ENCODE measurements at regions not wholly inside any gene's neighbourhood (a gene's known extent, or its start where the extent isn't known, plus 50 kb on each side); places are given as distances from the start of the nearest gene placed in this dataset.

DNA sequence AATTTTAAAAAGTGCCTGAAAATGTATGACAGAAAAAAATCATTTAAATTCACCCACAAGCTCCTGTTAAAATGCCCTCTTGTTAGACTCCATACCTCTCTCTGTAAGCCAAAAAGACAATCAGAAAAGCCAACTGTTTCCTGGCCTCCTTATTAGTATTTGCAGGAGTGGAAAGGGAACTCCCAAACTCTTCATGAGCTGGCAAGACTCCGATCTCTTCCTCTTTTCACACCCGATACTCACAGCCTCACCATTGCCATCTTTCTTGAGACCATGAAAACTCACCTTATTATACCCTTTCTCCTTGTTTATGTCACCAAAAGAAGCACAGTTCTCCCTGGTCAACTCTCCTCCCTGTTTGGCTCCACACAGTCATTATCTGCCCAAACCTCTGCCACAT is 197.8 kb downstream of the DMAC1 start:
- ChIA-PET CTCF (ENCODE audit: unreplicated experiment) (no interaction called here), POLR2A (interaction anchor here (0.6 kb wide), 1 partner anchor 1920 kb away, joined by 3 read pairs; no protein-coding TSS in a partner anchor)
- intact Hi-C loops (cut with micrococcal nuclease; ENCODE audit: unreplicated experiment), result no loop called here
- Histone ChIP-seq H3K4me3 (ENCODE audit: low read depth, low read length, poor library complexity, severe bottlenecking) (no peak overlapping the region), H3K36me3 (ENCODE audit: insufficient read depth, low read length) (no peaks in the 10 kb centered on the region), H4K20me1 (ENCODE audit: insufficient read depth, low read length) (no peaks in the 10 kb centered on the region), H3K79me2 (ENCODE audit: insufficient read depth, low read depth, low read length) (no peaks in the 10 kb centered on the region), H3K4me2 (ENCODE audit: low read length) (no peak overlapping the region), H3K27ac (ENCODE audit: low read depth, low read length, poor library complexity, severe bottlenecking) (no peak overlapping the region), H3K9me3 (ENCODE audit: low read length) (no peaks in the 10 kb centered on the region), H3K9me2 (ENCODE audit: insufficient read depth, low read length) (no peaks in the 10 kb centered on the region), H3K4me1 (ENCODE audit: insufficient read depth, low read length, poor library complexity, severe bottlenecking) (no peaks in the 10 kb centered on the region), H2AFZ (ENCODE audit: low read length) (no peak overlapping the region)
- no peak for TF ChIP-seq EZH2phosphoT487 (IDR thresholded peaks at IDR 0.05; ENCODE audit: borderline replicate concordance, low read depth, low read length)
- TF ChIP-seq, protein P1, sequence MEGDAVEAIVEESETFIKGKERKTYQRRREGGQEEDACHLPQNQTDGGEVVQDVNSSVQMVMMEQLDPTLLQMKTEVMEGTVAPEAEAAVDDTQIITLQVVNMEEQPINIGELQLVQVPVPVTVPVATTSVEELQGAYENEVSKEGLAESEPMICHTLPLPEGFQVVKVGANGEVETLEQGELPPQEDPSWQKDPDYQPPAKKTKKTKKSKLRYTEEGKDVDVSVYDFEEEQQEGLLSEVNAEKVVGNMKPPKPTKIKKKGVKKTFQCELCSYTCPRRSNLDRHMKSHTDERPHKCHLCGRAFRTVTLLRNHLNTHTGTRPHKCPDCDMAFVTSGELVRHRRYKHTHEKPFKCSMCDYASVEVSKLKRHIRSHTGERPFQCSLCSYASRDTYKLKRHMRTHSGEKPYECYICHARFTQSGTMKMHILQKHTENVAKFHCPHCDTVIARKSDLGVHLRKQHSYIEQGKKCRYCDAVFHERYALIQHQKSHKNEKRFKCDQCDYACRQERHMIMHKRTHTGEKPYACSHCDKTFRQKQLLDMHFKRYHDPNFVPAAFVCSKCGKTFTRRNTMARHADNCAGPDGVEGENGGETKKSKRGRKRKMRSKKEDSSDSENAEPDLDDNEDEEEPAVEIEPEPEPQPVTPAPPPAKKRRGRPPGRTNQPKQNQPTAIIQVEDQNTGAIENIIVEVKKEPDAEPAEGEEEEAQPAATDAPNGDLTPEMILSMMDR (conservative IDR thresholded peaks at IDR 0.05; ENCODE audit: low read length), result no peak
- DNase-seq (ENCODE audit: low spot score), result no peak
- BruUV-seq (replicated peaks), result no TSS peak

- ChIA-PET CTCF (ENCODE audit: unreplicated experiment) (no interaction called here), POLR2A (interaction anchor here (0.7 kb wide), 1 partner anchor 1634 kb away, joined by 3 read pairs; no protein-coding TSS in a partner anchor)
- intact Hi-C loops (cut with micrococcal nuclease; ENCODE audit: unreplicated experiment), result no loop called here
- H3K9me3 ChIP-seq (ENCODE audit: low read length), result no peaks in the 10 kb centered on the region
- no TSS peak for BruUV-seq (replicated peaks)
- H3K9me2 ChIP-seq (ENCODE audit: insufficient read depth, low read length), result no peaks in the 10 kb centered on the region
- DNase-seq (ENCODE audit: low spot score), result no peak
- no peaks in the 10 kb centered on the region for H4K20me1 ChIP-seq (ENCODE audit: insufficient read depth, low read length)
- H3K4me1 ChIP-seq (ENCODE audit: insufficient read depth, low read length, poor library complexity, severe bottlenecking), result no peaks in the 10 kb centered on the region
- no peak for TF ChIP-seq EZH2phosphoT487 (IDR thresholded peaks at IDR 0.05; ENCODE audit: borderline replicate concordance, low read depth, low read length)
- TF ChIP-seq, protein P1 (conservative IDR thresholded peaks at IDR 0.05; ENCODE audit: low read length), result no peak
- H2AFZ ChIP-seq (ENCODE audit: low read length), result no peak overlapping the region
- H3K4me2 ChIP-seq (ENCODE audit: low read length), result no peak overlapping the region
- H3K27ac ChIP-seq (ENCODE audit: low read depth, low read length, poor library complexity, severe bottlenecking), result no peak overlapping the region
- no peaks in the 10 kb centered on the region for H3K36me3 ChIP-seq (ENCODE audit: insufficient read depth, low read length)
- H3K79me2 ChIP-seq (ENCODE audit: insufficient read depth, low read depth, low read length), result no peaks in the 10 kb centered on the region
- H3K4me3 ChIP-seq (ENCODE audit: low read depth, low read length, poor library complexity, severe bottlenecking), result no peak overlapping the region
These were observed 201.9 kb downstream of the DMAC1 start for GRCh38 chr9:7597716-7598115.

DNA sequence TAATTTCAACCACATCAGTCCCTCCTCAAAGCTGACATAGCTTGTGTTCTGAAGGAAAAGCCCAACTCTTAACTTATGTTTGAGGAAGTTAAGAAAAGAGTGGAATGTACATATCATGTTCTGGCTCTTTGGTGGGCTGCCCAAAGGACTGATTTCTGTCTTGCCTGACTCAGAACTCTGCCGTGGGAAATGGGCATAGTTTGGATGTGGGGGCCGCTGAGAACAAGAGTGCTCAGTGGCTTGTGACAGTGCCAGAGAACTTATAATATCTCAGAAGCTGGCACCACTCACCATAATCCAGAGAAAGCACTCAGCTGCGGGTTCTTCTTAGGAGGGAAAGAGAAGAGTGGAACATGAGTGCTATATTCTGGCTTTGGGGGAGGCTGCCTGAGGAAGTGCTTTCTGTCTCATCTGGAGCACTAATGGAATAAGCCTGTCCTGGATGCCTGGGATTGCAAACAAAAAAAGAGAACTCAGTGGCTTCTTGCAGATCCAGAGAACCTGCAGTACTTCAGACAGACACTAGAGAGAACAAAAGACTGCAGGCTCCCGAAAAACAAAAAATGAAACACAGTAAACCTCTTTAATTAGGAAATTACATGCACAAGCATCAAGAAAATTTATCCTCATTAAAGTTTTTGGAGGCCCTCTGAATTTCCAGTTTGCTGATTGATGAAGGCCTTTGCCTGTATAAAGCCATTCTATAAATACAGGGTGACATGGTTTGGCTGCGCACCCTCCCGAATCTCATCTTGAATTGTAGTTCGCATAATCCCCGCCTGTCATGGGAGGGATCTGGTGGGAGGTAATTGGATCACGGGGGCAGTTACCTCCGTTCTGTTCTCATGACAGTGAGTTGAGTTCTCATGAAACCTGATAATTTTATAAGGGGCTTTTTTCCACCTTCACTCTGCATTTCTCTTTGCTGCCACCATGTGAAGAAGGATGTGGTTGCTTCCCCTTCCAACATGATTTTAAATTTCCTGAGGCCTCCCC is 207.0 kb downstream of the DMAC1 start:
- Histone ChIP-seq H3K9me3 (ENCODE audit: low read length) (no peaks in the 10 kb centered on the region), H2AFZ (ENCODE audit: low read length) (no peak overlapping the region), H3K36me3 (ENCODE audit: insufficient read depth, low read length) (no peaks in the 10 kb centered on the region), H3K4me1 (ENCODE audit: insufficient read depth, low read length, poor library complexity, severe bottlenecking) (no peaks in the 10 kb centered on the region), H3K79me2 (ENCODE audit: insufficient read depth, low read depth, low read length) (no peaks in the 10 kb centered on the region), H3K4me3 (ENCODE audit: low read depth, low read length, poor library complexity, severe bottlenecking) (no peak overlapping the region), H3K4me2 (ENCODE audit: low read length) (no peak overlapping the region), H3K9me2 (ENCODE audit: insufficient read depth, low read length) (no peaks in the 10 kb centered on the region), H3K27ac (ENCODE audit: low read depth, low read length, poor library complexity, severe bottlenecking) (no peak overlapping the region), H4K20me1 (ENCODE audit: insufficient read depth, low read length) (no peaks in the 10 kb centered on the region)
- BruUV-seq (replicated peaks), result no TSS peak
- TF ChIP-seq, protein P1 (conservative IDR thresholded peaks at IDR 0.05; ENCODE audit: low read length), result 0 out of 2 replicates have a peak, but pooled peaks have one; percentile 18
- no peak for TF ChIP-seq EZH2phosphoT487 (IDR thresholded peaks at IDR 0.05; ENCODE audit: borderline replicate concordance, low read depth, low read length)
- POLR2A ChIA-PET, result no interaction called here
- CTCF ChIA-PET (ENCODE audit: unreplicated experiment), result no interaction called here
- no peak for DNase-seq (ENCODE audit: low spot score)
- intact Hi-C loops (cut with micrococcal nuclease; ENCODE audit: unreplicated experiment), result no loop called here
